GM23248 (cell line): ENCODE measurements at regions not wholly inside any gene's neighbourhood (a gene's known extent, or its start where the extent isn't known, plus 50 kb on each side); places are given as distances from the start of the nearest gene placed in this dataset.
"Not testable (repeated sequence)": the region's sequence is repeated elsewhere in the genome, so short reads cannot be mapped to it uniquely, and the experiment has no call there.

Source experiments
- DNase-seq: peaks from one replicate; pipeline ENCODE4 v3.0.0-alpha.2; 2015
- H2AFZ ChIP-seq: fragments of 200-600 bp; sonication (generic); 2 replicates; pipeline ENCODE4 v1.6.1; 2016; ENCODE audit warnings: antibody characterized with exemption
- H3F3A ChIP-seq: fragments of 200-600 bp; sonication (generic); 2 replicates; pipeline ENCODE4 v1.6.1; 2016; ENCODE audit warnings: mild to moderate bottlenecking, antibody characterized with exemption, mixed run types; ENCODE audit not compliant: insufficient read depth
- H3K27ac ChIP-seq: fragments of 200-600 bp; sonication (generic); 2 replicates; pipeline ENCODE4 v1.5.1; 2016; ENCODE audit warnings: mild to moderate bottlenecking
- H3K27me3 ChIP-seq: fragments of 200-600 bp; sonication (generic); replicated peaks from 2 replicates; pipeline ENCODE4 v1.6.1; 2016; ENCODE audit warnings: mild to moderate bottlenecking; ENCODE audit not compliant: insufficient read depth
- H3K36me3 ChIP-seq: fragments of 200-600 bp; sonication (generic); 2 replicates; pipeline ENCODE4 v1.6.1; 2016; ENCODE audit warnings: low read depth, mild to moderate bottlenecking
- H3K4me1 ChIP-seq: fragments of 200-600 bp; sonication (generic); 2 replicates; pipeline ENCODE4 v1.6.1; 2016; ENCODE audit warnings: mild to moderate bottlenecking; ENCODE audit not compliant: insufficient read depth
- H3K4me2 ChIP-seq: fragments of 200-600 bp; sonication (generic); one replicate; pipeline ENCODE4 v1.6.1; 2016; ENCODE audit warnings: mild to moderate bottlenecking; ENCODE audit not compliant: unreplicated experiment
- H3K4me3 ChIP-seq: fragments of 200-600 bp; sonication (generic); 2 replicates; pipeline ENCODE4 v1.5.1; 2016; ENCODE audit warnings: mild to moderate bottlenecking
- H3K79me2 ChIP-seq: fragments of 200-600 bp; sonication (generic); 2 replicates; pipeline ENCODE4 v1.6.1; 2016; ENCODE audit warnings: mild to moderate bottlenecking; ENCODE audit not compliant: insufficient read depth
- H3K9ac ChIP-seq: fragments of 200-600 bp; sonication (generic); 2 replicates; pipeline ENCODE4 v1.6.1; 2016; ENCODE audit warnings: mild to moderate bottlenecking
- H3K9me2 ChIP-seq: fragments of 200-600 bp; sonication (generic); 2 replicates; pipeline ENCODE4 v1.6.1; 2016; ENCODE audit warnings: mixed run types, mild to moderate bottlenecking, moderate library complexity; ENCODE audit not compliant: insufficient read depth
- H3K9me3 ChIP-seq: fragments of 200-600 bp; sonication (generic); one replicate; pipeline ENCODE4 v1.6.1; 2017; ENCODE audit warnings: low read depth
- H4K20me1 ChIP-seq: fragments of 200-600 bp; sonication (generic); 2 replicates; pipeline ENCODE4 v1.6.0; 2016; ENCODE audit not compliant: insufficient read depth
- EZH2 ChIP-seq: fragments of 200-600 bp; sonication (generic); IDR thresholded peaks from 2 replicates; pipeline ENCODE4 v1.6.1; 2018; ENCODE audit warnings: antibody characterized with exemption, mild to moderate bottlenecking; ENCODE audit not compliant: insufficient read depth, poor library complexity, severe bottlenecking
- EZH2phosphoT487 ChIP-seq: fragments of 200-600 bp; sonication (generic); IDR thresholded peaks from 2 replicates; pipeline ENCODE4 v1.6.1; 2018; ENCODE audit warnings: antibody characterized with exemption, moderate library complexity, mild to moderate bottlenecking, low read depth; ENCODE audit not compliant: insufficient read depth
- WGBS, 2 experiments: methylation state at CpG; one replicate each; pipeline ENCODE4 v1.1.6; 2015 to 2017; ENCODE audit warnings: low lambda C conversion rate in 2 of 2, low coverage in 1 of 2; ENCODE audit errors: missing lambda C conversion rate in 2 of 2; 5-methylcytosine and 5-hydroxymethylcytosine counted together
- in situ Hi-C: fragments of 300-500 bp; cut with MboI; formaldehyde crosslinking; loops from 2 replicates; pipeline ENCODE4 v1.15.0; 2020

DNA sequence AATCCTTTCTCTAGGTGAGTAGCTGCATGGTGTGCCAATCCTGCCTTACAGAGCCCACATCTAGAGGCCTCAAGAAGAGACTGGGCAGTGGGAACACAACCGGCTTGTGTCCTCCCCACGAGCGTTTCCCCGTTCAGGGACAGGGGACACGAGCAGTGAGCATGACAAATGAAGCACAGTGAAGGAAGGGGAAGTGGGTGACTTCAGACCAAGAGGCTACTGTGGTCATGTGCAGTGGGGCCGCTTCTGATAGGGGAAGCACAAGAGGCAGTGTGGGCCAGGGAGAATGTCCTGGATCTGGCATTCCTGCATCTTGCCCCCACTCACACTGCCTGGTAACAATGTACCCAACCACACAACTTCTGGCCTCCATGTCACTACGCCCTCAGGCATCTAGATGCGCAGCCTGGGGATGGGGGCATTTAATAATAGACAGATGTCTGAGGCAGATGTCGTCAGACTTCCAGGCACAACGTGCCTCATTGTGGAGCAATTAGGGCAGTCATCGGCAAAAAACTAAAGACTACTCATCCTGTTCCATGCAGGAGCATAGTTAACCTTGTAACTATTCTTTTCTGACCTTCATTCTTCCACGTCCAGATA is 155.6 kb upstream of the NBPF11 start:
- Histone ChIP-seq H3F3A (peaks cover 12% of the 10 kb centered on the region; the same call in 1 of the 2 replicates), H3K4me1 (0 out of 2 replicates have a peak, but pooled peaks cover 6% of the 10 kb centered on the region), H3K79me2 (no peaks in the 10 kb centered on the region), H3K4me2 (no peak overlapping the region), H3K9me3 (no peaks in the 10 kb centered on the region), H3K27ac (no peak overlapping the region), H3K27me3 (peaks cover 49% of the 10 kb centered on the region), H3K9ac (no peak overlapping the region), H3K36me3 (no peaks in the 10 kb centered on the region), H2AFZ (no peak overlapping the region), H3K9me2 (no peaks in the 10 kb centered on the region), H4K20me1 (no peaks in the 10 kb centered on the region), H3K4me3 (no peak overlapping the region)
- in situ Hi-C loops: no loop called here
- TF ChIP-seq EZH2: no peak
- TF ChIP-seq EZH2phosphoT487: no peak
- 58 to 60% methylated on average over 12 of the region's 12 CpGs for whole genome bisulfite sequencing, 2 experiments
- no peak for DNase-seq

DNA sequence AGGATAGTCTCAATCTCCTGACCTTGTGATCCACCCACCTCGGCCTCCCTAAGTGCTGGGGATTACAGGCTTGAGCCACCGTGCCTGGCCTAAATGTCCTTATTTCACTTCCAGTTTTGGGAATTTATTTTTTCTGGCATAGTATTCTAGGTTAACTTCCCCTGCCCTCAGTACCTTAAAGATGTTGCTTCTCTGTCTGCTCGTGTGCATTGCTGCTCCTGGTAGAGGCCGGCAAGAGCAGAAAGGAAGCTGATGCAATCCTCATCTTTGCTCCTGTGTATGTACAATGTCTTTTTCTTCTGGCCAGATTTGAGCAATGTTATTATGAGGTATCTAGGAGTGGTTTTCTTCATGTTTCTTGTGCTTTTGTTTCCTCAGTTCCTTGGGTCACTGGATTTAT is 152.9 kb upstream of the NBPF11 start:
- H3K27ac ChIP-seq, H3K79me2 ChIP-seq, H3K36me3 ChIP-seq, H3K9ac ChIP-seq, H3K4me2 ChIP-seq, DNase-seq, H3K4me1 ChIP-seq, H3K4me3 ChIP-seq, in situ Hi-C loops, H3K9me2 ChIP-seq, H3K9me3 ChIP-seq, H2AFZ ChIP-seq, H4K20me1 ChIP-seq: not testable (repeated sequence)
- Histone ChIP-seq H3K27me3 (peaks cover 21% of the 10 kb centered on the region), H3F3A (peaks cover 12% of the 10 kb centered on the region; the same call in 1 of the 2 replicates)
- WGBS, 2 experiments: 93 to 95% methylated on average over 4 of the region's 4 CpGs

DNA sequence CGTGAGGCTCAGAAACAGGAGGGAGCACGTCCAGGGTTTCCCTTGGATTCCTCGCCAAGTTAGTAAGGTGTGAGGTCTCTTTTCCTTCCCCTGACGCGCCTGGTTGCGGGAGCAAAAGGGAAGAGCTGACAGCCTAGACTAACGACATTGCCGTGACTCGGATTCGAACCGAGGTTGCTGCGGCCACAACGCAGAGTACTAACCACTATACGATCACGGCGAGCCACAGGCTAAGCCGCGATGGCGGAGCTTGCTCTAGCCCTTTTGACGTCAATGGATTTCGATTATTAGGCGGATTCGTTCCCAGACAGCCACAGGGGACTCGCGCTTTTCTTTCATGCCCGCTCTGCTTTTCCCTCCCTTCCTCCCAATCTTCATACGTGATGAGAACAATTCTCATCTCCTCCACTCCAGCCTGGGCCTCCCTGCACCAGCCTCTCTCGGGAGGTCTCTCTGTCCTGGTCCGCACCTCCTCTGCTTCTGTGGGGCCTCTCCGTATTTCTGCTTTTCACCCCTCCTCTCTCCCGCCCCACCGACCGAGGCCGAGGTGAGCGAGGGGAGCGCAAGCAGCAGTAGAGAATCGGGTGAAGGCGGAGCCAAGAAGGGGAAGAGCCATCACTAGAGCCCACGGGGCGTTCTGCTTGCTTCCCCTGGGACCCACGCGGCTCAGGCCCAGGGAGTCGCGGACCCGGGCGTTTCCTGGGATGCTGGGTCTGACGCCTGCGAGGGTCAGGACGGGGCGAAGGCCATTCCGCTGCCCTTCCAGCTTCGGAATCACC is 150.7 kb upstream of the NBPF11 start:
- H3K27me3 ChIP-seq, DNase-seq, in situ Hi-C loops, H3K79me2 ChIP-seq, H3K9me2 ChIP-seq, H3K36me3 ChIP-seq, H4K20me1 ChIP-seq, H3K9me3 ChIP-seq, H3K4me1 ChIP-seq: not testable (repeated sequence)
- Histone ChIP-seq H3K27ac (peak overlapping the region; percentile 67), H2AFZ (peak overlapping the region; percentile 80), H3K9ac (peak overlapping the region; percentile 75), H3F3A (peaks cover 12% of the 10 kb centered on the region; the same call in 1 of the 2 replicates), H3K4me2 (peak overlapping the region; percentile 46), H3K4me3 (peak overlapping the region; percentile 66)
- 3 to 4% methylated on average over 17 of the region's 52 CpGs for WGBS, 2 experiments

DNA sequence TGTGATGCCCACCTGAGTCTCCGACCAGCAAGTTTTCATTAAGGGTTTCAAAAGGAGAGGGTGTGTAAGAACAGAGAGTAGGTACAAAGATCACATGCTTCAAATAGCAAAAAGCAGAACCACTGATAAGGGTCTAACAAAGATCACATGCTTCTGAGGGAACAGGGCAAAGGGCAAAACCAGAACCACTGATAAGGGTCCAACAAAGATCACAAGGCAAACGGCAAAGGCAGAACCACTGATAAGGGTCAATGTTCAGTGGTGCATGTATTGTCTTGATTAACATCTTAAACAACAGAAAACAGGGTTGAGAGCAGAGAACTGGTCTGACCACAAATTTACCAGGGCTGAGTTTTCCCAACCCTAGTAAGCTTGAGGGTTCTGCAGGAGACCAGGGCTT is 145.8 kb upstream of the NBPF11 start:
- DNase-seq, H3K79me2 ChIP-seq, H3K9me3 ChIP-seq, H3K9me2 ChIP-seq, H3K27ac ChIP-seq, H3K36me3 ChIP-seq, H3K4me1 ChIP-seq, H4K20me1 ChIP-seq, H2AFZ ChIP-seq, H3K4me3 ChIP-seq, H3K4me2 ChIP-seq, H3K9ac ChIP-seq, H3K27me3 ChIP-seq, in situ Hi-C loops, H3F3A ChIP-seq: not testable (repeated sequence)
- 29 to 47% methylated on average over 2 of the region's 2 CpGs for WGBS, 2 experiments

DNA sequence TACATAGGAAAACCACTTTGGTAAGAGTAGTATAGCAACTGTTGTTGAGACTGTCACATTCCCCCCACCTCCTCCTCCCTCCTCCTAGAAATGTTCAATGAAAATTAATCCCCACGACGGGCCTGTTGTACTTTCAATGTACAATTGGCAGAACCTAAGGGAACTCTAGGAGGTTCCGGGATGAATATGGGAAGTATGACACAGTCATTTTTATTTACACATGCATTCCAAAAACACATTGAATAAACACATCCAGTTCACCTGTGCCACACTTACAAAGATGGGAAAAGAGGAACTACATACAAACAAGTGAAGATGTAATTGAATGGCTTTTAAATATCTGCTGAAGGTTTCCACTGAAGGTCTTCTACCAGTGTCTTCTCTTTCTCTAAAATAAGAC is 144.4 kb upstream of the NBPF11 start:
- no peak for DNase-seq
- Histone ChIP-seq H3K36me3 (no peaks in the 10 kb centered on the region), H3K9me2 (no peaks in the 10 kb centered on the region), H2AFZ (no peak overlapping the region), H3K27me3 (no peaks in the 10 kb centered on the region), H3K4me2 (no peak overlapping the region), H3K4me1 (no peaks in the 10 kb centered on the region), H3K9me3 (no peaks in the 10 kb centered on the region), H3K27ac (no peak overlapping the region), H3F3A (no peaks in the 10 kb centered on the region), H3K4me3 (no peak overlapping the region), H4K20me1 (no peaks in the 10 kb centered on the region), H3K9ac (no peak overlapping the region), H3K79me2 (no peaks in the 10 kb centered on the region)
- in situ Hi-C loops: no loop called here
- WGBS, 2 experiments: 79 to 81% methylated on average over 3 of the region's 3 CpGs
- TF ChIP-seq EZH2phosphoT487 (no peak), EZH2 (no peak)
